Endothelial cell of umbilical vein (primary cell): ENCODE measurements at regions not wholly inside any gene's neighbourhood (a gene's known extent, or its start where the extent isn't known, plus 50 kb on each side); places are given as distances from the start of the nearest gene placed in this dataset.

Source experiments
- BruUV-seq: library from RNA; stranded (reverse); fragments of 400-500 nt; replicated peaks from 2 replicates; lab custom pipeline; 2021; lab: Mats Ljungman, UMichigan
- CTCF ChIA-PET: fragments of 300-600, 350-600 bp; sonication (Branson Sonifier 250); formaldehyde crosslinking; loops from one replicate; lab custom pipeline; 2021; ENCODE audit warnings: antibody characterized with exemption, inconsistent platforms; lab: Charles Lee
- POLR2A ChIA-PET: fragments of 300-600, 350-600 bp; sonication (Branson Sonifier 250); formaldehyde crosslinking; loops from one replicate; lab custom pipeline; 2021; ENCODE audit warnings: antibody characterized with exemption, inconsistent platforms; lab: Charles Lee
- DNase-seq: peaks from one replicate; pipeline ENCODE4 v3.0.0-alpha.2; 2011; ENCODE audit warnings: low read depth, low spot score
- FAIRE-seq: peaks from 2 replicates; lab custom pipeline; 2011; peaks lifted over from hg19 to GRCh38; lab: Jason Lieb, UNC
- H2AFZ ChIP-seq: 2 replicates; pipeline ENCODE4 v1.6.0; 2012; ENCODE audit warnings: low read depth, low read length, control low read depth, inconsistent platforms
- H3K27ac ChIP-seq: 2 replicates; pipeline ENCODE4 v1.5.1; 2011; ENCODE audit warnings: low read depth, mild to moderate bottlenecking, control low read depth, low read length, moderate library complexity; ENCODE audit not compliant: insufficient read depth
- H3K27me3 ChIP-seq, 2 experiments: 2 replicates each; pipeline versions ENCODE4 v1.6.0 to v1.6.1; 2011; ENCODE audit warnings: low read length in 2 of 2, mixed read lengths in 1 of 2; ENCODE audit not compliant: control insufficient read depth in 2 of 2, insufficient read depth in 2 of 2
- H3K36me3 ChIP-seq, 2 experiments: 2 replicates in 1 of 2; 3 replicates in 1 of 2; pipeline ENCODE4 v1.5.1; 2011; ENCODE audit warnings: low read length in 2 of 2, mild to moderate bottlenecking in 1 of 2, moderate library complexity in 1 of 2; ENCODE audit not compliant: control insufficient read depth in 2 of 2, insufficient read depth in 2 of 2; ENCODE audit errors: extremely low read depth in 1 of 2
- H3K4me1 ChIP-seq: 3 replicates; pipeline ENCODE4 v1.5.1; 2011; ENCODE audit warnings: mild to moderate bottlenecking, low read length; ENCODE audit not compliant: control insufficient read depth, insufficient read depth; ENCODE audit errors: extremely low read depth
- H3K4me2 ChIP-seq: 2 replicates; pipeline ENCODE4 v1.6.1; 2011; ENCODE audit warnings: low read length, control low read depth, mixed read lengths; ENCODE audit not compliant: insufficient read depth
- H3K4me3 ChIP-seq, 3 experiments: fragments of 200-600 bp in 1 of 3; sonication (generic), shearing (Covaris generic) in 1 of 3; replicated peaks in 1 of 3; 2 replicates each; pipeline ENCODE4 v1.5.1; 2011 to 2016; ENCODE audit warnings: control low read depth in 3 of 3, low read length in 3 of 3, mild to moderate bottlenecking in 2 of 3, inconsistent platforms in 1 of 3, low read depth in 1 of 3, moderate library complexity in 1 of 3; ENCODE audit not compliant: insufficient read depth in 1 of 3
- H3K79me2 ChIP-seq: 2 replicates; pipeline ENCODE4 v1.6.0; 2012; ENCODE audit warnings: low read length, inconsistent platforms; ENCODE audit not compliant: control insufficient read depth, insufficient read depth
- H3K9ac ChIP-seq: replicated peaks from 2 replicates; pipeline ENCODE3; 2011; ENCODE audit warnings: low read length, control low read depth; ENCODE audit not compliant: insufficient read depth; ENCODE audit errors: extremely low read depth
- H3K9me1 ChIP-seq: replicated peaks from 3 replicates; pipeline ENCODE4 v1.6.0; 2011; ENCODE audit warnings: mild to moderate bottlenecking, low read length; ENCODE audit not compliant: control insufficient read depth, insufficient read depth; ENCODE audit errors: extremely low read depth
- H3K9me3 ChIP-seq: replicated peaks from 2 replicates; pipeline ENCODE4 v1.5.1; 2012; ENCODE audit warnings: low read length, inconsistent platforms; ENCODE audit not compliant: control insufficient read depth, insufficient read depth
- H4K20me1 ChIP-seq: replicated peaks from 2 replicates; pipeline ENCODE3; 2011; ENCODE audit warnings: mild to moderate bottlenecking, low read length; ENCODE audit not compliant: control insufficient read depth, insufficient read depth; ENCODE audit errors: extremely low read depth
- EZH2 ChIP-seq: IDR thresholded peaks from 2 replicates; pipeline ENCODE4 v1.6.1; 2012; ENCODE audit warnings: borderline replicate concordance, low read depth, mild to moderate bottlenecking, moderate library complexity, low read length, inconsistent platforms; ENCODE audit not compliant: severe bottlenecking
- FOS ChIP-seq: IDR thresholded peaks from 2 replicates; pipeline ENCODE4 v1.6.1; 2011; ENCODE audit warnings: mild to moderate bottlenecking, low read length, moderate library complexity, borderline replicate concordance; ENCODE audit not compliant: insufficient read depth
- GATA2 ChIP-seq: IDR thresholded peaks from 2 replicates; pipeline ENCODE4 v1.7.0; 2011; ENCODE audit warnings: low read depth, mild to moderate bottlenecking, moderate library complexity, mixed read lengths, low read length; ENCODE audit not compliant: insufficient read length, insufficient read depth
- JUN ChIP-seq: IDR thresholded peaks from 2 replicates; pipeline ENCODE4 v1.6.1; 2011; ENCODE audit warnings: borderline replicate concordance, low read depth; ENCODE audit not compliant: insufficient read length, insufficient read depth
- MYC ChIP-seq: IDR thresholded peaks from one replicate; pipeline ENCODE4 v1.6.1; 2011; ENCODE audit warnings: mild to moderate bottlenecking, low read depth, low read length
- POLR2A ChIP-seq: IDR thresholded peaks from 2 replicates; pipeline ENCODE4 v1.6.1; 2012; ENCODE audit warnings: low read depth, mild to moderate bottlenecking, control low read depth, low read length
- POLR2AphosphoS5 ChIP-seq: IDR thresholded peaks from 2 replicates; pipeline ENCODE4 v1.6.1; 2012; ENCODE audit warnings: low read depth, mild to moderate bottlenecking, control low read depth, low read length, moderate library complexity; ENCODE audit not compliant: insufficient read depth
- dilution Hi-C: fragments of 300-500 bp; cut with MboI; formaldehyde crosslinking; loops from one replicate; pipeline ENCODE4 v1.15.0; 2019; ENCODE audit warnings: low sequenced_read_pairs; ENCODE audit not compliant: extremely low pct_ligation_motif_present
- intact Hi-C: fragments of 100-400 bp; cut with micrococcal nuclease; formaldehyde crosslinking; loops from one replicate; pipeline ENCODE4 v1.10.0; 2022
- TF ChIP-seq, protein P1 (sequence below), 2 donors: IDR thresholded peaks; 1 replicate in 1 of 2; 2 replicates in 1 of 2; pipeline ENCODE4 v1.5.1; 2011; ENCODE audit warnings: low read length in 2 of 2, mild to moderate bottlenecking in 2 of 2, moderate library complexity in 2 of 2, control low read depth in 1 of 2, inconsistent platforms in 1 of 2, low read depth in 1 of 2; ENCODE audit not compliant: insufficient read depth in 1 of 2; ENCODE audit errors: extremely low read depth in 1 of 2
- TF ChIP-seq, protein P2 (sequence below): IDR thresholded peaks from 2 replicates; pipeline ENCODE4 v1.6.1; 2011; ENCODE audit not compliant: insufficient read depth, insufficient read length

DNA sequence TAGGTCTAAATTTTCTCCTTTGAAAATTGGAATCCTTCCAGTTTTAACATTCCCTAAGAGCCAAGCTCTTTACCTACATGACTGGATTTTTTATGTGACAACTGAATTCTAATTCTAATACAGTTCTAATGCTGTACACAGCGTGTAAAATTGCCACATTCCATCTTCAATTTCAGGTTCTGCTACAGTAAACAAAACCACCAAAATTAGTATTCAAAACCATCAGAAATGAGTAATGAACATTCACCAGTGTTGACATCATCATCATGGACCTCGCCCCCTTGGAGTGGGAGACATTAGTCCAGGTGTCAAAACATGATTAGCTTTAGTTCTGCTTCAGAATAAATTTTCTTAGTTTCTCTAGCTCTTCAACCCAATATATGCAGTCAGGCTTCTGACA is 133.6 kb downstream of the MBD2 start:
- H2AFZ ChIP-seq = no peak overlapping the region
- no peaks in the 10 kb centered on the region for H3K9me3 ChIP-seq
- FAIRE-seq = no peak
- H3K27ac ChIP-seq = no peak overlapping the region
- H3K4me1 ChIP-seq = no peaks in the 10 kb centered on the region
- H3K4me2 ChIP-seq = no peak overlapping the region
- no peaks in the 10 kb centered on the region for H3K79me2 ChIP-seq
- dilution Hi-C loops (no loop called here), intact Hi-C loops (no loop called here)
- no peaks in the 10 kb centered on the region for H3K9me1 ChIP-seq
- H4K20me1 ChIP-seq = no peaks in the 10 kb centered on the region
- BruUV-seq = no TSS peak
- no peak overlapping the region for H3K9ac ChIP-seq
- no peaks in the 10 kb centered on the region for H3K36me3 ChIP-seq
- ChIA-PET CTCF (interaction anchor here (0.6 kb wide), 1 partner anchor 29 kb away, joined by 3 read pairs; no protein-coding TSS in a partner anchor), POLR2A (no interaction called here)
- TF ChIP-seq POLR2A = no peak
- no peak for TF ChIP-seq EZH2
- TF ChIP-seq, protein P1, sequence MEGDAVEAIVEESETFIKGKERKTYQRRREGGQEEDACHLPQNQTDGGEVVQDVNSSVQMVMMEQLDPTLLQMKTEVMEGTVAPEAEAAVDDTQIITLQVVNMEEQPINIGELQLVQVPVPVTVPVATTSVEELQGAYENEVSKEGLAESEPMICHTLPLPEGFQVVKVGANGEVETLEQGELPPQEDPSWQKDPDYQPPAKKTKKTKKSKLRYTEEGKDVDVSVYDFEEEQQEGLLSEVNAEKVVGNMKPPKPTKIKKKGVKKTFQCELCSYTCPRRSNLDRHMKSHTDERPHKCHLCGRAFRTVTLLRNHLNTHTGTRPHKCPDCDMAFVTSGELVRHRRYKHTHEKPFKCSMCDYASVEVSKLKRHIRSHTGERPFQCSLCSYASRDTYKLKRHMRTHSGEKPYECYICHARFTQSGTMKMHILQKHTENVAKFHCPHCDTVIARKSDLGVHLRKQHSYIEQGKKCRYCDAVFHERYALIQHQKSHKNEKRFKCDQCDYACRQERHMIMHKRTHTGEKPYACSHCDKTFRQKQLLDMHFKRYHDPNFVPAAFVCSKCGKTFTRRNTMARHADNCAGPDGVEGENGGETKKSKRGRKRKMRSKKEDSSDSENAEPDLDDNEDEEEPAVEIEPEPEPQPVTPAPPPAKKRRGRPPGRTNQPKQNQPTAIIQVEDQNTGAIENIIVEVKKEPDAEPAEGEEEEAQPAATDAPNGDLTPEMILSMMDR (IDR thresholded peaks at IDR 0.05; ENCODE audit: extremely low read depth in 1 of 2, insufficient read depth in 1 of 2, low read depth in 1 of 2, low read length in 2 of 2) = no peak
- no peak for TF ChIP-seq POLR2AphosphoS5
- no peak for TF ChIP-seq MYC
- no peak for TF ChIP-seq FOS
- TF ChIP-seq, protein P2, sequence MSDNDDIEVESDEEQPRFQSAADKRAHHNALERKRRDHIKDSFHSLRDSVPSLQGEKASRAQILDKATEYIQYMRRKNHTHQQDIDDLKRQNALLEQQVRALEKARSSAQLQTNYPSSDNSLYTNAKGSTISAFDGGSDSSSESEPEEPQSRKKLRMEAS = no peak
- TF ChIP-seq GATA2 = no peak
- no peak for TF ChIP-seq JUN
- DNase-seq = no peak
- no peaks in the 10 kb centered on the region for H3K27me3 ChIP-seq
- H3K4me3 ChIP-seq = no peak overlapping the region
